MM.1S (cell line): ENCODE measurements at regions not wholly inside any gene's neighbourhood (a gene's known extent, or its start where the extent isn't known, plus 50 kb on each side); places are given as distances from the start of the nearest gene placed in this dataset.

Source experiments
- EZH2 ChIP-seq: fragments of 300-600 bp; sonication (generic); optimal IDR thresholded peaks from 2 replicates; pipeline ENCODE3; 2017; ENCODE audit warnings: low read depth, mild to moderate bottlenecking, antibody characterized with exemption, low read length, mixed read lengths
- TF ChIP-seq, protein P1 (sequence below): fragments of 300-600 bp; sonication (generic); IDR thresholded peaks from 2 replicates; pipeline ENCODE4 v1.5.1; 2016; ENCODE audit warnings: antibody characterized with exemption, low read length, mixed read lengths

DNA sequence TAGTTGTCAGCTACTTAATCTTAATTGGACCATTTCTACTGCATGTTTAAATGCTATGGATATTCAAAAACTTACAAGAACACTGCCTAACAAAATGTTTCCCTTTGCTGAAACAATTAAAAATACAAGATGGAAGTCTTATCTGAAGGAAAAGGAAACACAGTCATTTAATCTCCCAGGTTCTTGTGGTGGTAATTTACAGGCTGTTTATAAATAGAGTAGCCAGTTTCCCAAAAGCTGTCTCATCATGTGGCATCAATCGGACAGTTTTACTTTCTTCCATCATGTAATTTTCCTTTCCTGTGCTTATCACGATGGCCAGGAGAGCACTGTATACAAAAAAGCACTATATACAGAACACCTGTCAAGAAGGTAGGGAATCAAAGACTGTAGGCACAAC lies 368.1 kb downstream of the ZEB2 start:
- TF ChIP-seq EZH2 = no peak
- TF ChIP-seq, protein P1, sequence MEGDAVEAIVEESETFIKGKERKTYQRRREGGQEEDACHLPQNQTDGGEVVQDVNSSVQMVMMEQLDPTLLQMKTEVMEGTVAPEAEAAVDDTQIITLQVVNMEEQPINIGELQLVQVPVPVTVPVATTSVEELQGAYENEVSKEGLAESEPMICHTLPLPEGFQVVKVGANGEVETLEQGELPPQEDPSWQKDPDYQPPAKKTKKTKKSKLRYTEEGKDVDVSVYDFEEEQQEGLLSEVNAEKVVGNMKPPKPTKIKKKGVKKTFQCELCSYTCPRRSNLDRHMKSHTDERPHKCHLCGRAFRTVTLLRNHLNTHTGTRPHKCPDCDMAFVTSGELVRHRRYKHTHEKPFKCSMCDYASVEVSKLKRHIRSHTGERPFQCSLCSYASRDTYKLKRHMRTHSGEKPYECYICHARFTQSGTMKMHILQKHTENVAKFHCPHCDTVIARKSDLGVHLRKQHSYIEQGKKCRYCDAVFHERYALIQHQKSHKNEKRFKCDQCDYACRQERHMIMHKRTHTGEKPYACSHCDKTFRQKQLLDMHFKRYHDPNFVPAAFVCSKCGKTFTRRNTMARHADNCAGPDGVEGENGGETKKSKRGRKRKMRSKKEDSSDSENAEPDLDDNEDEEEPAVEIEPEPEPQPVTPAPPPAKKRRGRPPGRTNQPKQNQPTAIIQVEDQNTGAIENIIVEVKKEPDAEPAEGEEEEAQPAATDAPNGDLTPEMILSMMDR = no peak
